PC-3 (cell line): ENCODE measurements at regions not wholly inside any gene's neighbourhood (a gene's known extent, or its start where the extent isn't known, plus 50 kb on each side); places are given as distances from the start of the nearest gene placed in this dataset.

Experiments used
- EZH2phosphoT487 ChIP-seq: fragments of 300-600 bp; sonication (generic); IDR thresholded peaks from 2 replicates; pipeline ENCODE4 v1.6.1; 2018; ENCODE audit warnings: mild to moderate bottlenecking, antibody characterized with exemption, low read length, borderline replicate concordance
- TF ChIP-seq, protein P1 (sequence below): fragments of 300-600 bp; sonication (generic); conservative IDR thresholded peaks from 2 replicates; pipeline ENCODE4 v1.5.1; 2017; ENCODE audit warnings: antibody characterized with exemption, low read depth, mild to moderate bottlenecking, low read length

DNA sequence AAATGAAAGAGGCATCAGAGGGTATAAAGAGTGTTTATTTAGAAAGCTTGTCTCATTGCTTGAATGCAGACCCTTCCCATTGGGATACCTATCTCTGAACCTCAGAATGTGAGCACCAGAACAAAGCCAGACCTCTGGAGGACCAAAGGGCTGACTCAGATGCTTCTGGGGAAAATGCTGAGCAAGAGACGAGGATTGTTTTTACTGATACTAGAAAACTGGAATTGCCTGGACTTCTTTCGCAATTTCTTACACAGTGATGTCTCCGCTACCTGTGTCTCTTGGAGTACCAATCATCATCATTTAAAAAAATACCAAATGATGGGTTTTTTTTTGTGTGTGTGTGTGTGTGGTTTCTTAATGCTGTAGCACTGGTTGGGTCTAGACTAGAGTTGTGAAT, 55.6 kb upstream of the CCDC85A start:
- TF ChIP-seq, protein P1, sequence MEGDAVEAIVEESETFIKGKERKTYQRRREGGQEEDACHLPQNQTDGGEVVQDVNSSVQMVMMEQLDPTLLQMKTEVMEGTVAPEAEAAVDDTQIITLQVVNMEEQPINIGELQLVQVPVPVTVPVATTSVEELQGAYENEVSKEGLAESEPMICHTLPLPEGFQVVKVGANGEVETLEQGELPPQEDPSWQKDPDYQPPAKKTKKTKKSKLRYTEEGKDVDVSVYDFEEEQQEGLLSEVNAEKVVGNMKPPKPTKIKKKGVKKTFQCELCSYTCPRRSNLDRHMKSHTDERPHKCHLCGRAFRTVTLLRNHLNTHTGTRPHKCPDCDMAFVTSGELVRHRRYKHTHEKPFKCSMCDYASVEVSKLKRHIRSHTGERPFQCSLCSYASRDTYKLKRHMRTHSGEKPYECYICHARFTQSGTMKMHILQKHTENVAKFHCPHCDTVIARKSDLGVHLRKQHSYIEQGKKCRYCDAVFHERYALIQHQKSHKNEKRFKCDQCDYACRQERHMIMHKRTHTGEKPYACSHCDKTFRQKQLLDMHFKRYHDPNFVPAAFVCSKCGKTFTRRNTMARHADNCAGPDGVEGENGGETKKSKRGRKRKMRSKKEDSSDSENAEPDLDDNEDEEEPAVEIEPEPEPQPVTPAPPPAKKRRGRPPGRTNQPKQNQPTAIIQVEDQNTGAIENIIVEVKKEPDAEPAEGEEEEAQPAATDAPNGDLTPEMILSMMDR: no peak
- no peak for TF ChIP-seq EZH2phosphoT487
